Activated B cell treated with CpG ODN at 0.5 μM for 24 hours (primary cell): ENCODE measurements at regions not wholly inside any gene's neighbourhood (a gene's known extent, or its start where the extent isn't known, plus 50 kb on each side); places are given as distances from the start of the nearest gene placed in this dataset.

Experiments
- ATAC-seq: fragments of 200-7000 bp; cut with Tn5 transposase; one replicate; pipeline ENCODE4 v1.10.0; 2021; ENCODE audit warnings: low read depth, mild to moderate bottlenecking, moderate library complexity
- CTCF ChIA-PET: fragments of 350-600 bp; sonication (Branson Sonifier 250); formaldehyde crosslinking; loops from one replicate; lab custom pipeline; 2021; ENCODE audit warnings: antibody characterized with exemption; lab: Charles Lee
- POLR2A ChIA-PET: fragments of 350-600 bp; sonication (Branson Sonifier 250); formaldehyde crosslinking; loops from one replicate; lab custom pipeline; 2021; ENCODE audit warnings: antibody characterized with exemption; lab: Charles Lee
- DNase-seq: peaks from one replicate; pipeline ENCODE4 v3.0.0; 2022
- H3K27ac Mint-ChIP-seq: one replicate; pipeline ENCODE4 v1.8.0; 2020; ENCODE audit warnings: mixed read lengths
- H3K27me3 Mint-ChIP-seq: one replicate; pipeline ENCODE4 v1.8.0; 2021; ENCODE audit warnings: mixed read lengths
- H3K36me3 Mint-ChIP-seq: one replicate; pipeline ENCODE4 v1.8.0; 2021; ENCODE audit warnings: low read depth, mixed read lengths
- H3K4me1 Mint-ChIP-seq: one replicate; pipeline ENCODE4 v1.8.0; 2021; ENCODE audit warnings: mixed read lengths
- H3K4me3 Mint-ChIP-seq: one replicate; pipeline ENCODE4 v1.8.0; 2020; ENCODE audit warnings: mild to moderate bottlenecking, mixed read lengths
- H3K9me3 Mint-ChIP-seq: one replicate; pipeline ENCODE4 v1.8.0; 2020; ENCODE audit warnings: mixed read lengths
- CTCF ChIP-seq: fragments of 200-600 bp; IDR thresholded peaks from one replicate; pipeline ENCODE4 v1.8.0; 2022; ENCODE audit warnings: antibody characterized with exemption, mild to moderate bottlenecking
- intact Hi-C: fragments of 100-400 bp; cut with micrococcal nuclease; formaldehyde crosslinking; loops from one replicate; pipeline ENCODE4 v1.15.1; 2024

GRCh38 chr12:21993438-21993981 is 52.3 kb upstream of the ABCC9 start:
- Mint-ChIP-seq H3K36me3 (no peaks in the 10 kb centered on the region), H3K27me3 (peaks cover under 1% of the 10 kb centered on the region), H3K4me3 (no peak overlapping the region), H3K4me1 (no peaks in the 10 kb centered on the region), H3K9me3 (no peaks in the 10 kb centered on the region), H3K27ac (no peak overlapping the region)
- POLR2A ChIA-PET: no interaction called here
- DNase-seq (no peak), ATAC-seq (no peak)
- no peak for TF ChIP-seq CTCF
- intact Hi-C loops: no loop called here
- CTCF ChIA-PET: no interaction called here

- no peak for DNase-seq
- Mint-ChIP-seq H3K27me3 (peaks cover 3% of the 10 kb centered on the region), H3K27ac (no peak overlapping the region), H3K9me3 (no peaks in the 10 kb centered on the region), H3K36me3 (no peaks in the 10 kb centered on the region), H3K4me3 (no peak overlapping the region), H3K4me1 (no peaks in the 10 kb centered on the region)
- intact Hi-C loops: no loop called here
- ChIA-PET CTCF (no interaction called here), POLR2A (no interaction called here)
- ATAC-seq: no peak
- TF ChIP-seq CTCF: no peak
These were observed 51.6 kb upstream of the ABCC9 start for GRCh38 chr12:21992823-21993222.

GRCh38 chr12:21991526-21991925 is 50.3 kb upstream of the ABCC9 start:
- DNase-seq: no peak
- Mint-ChIP-seq H3K9me3 (no peaks in the 10 kb centered on the region), H3K4me3 (no peak overlapping the region), H3K4me1 (no peaks in the 10 kb centered on the region), H3K27ac (no peak overlapping the region), H3K36me3 (no peaks in the 10 kb centered on the region), H3K27me3 (peaks cover 4% of the 10 kb centered on the region)
- no peak for TF ChIP-seq CTCF
- POLR2A ChIA-PET: no interaction called here
- CTCF ChIA-PET: interaction anchor here (1.0 kb wide), 1 partner anchor 294 kb away, joined by 3 read pairs; no protein-coding TSS in a partner anchor
- intact Hi-C loops: no loop called here
- ATAC-seq: no peak
